HG03045 (cell line): ENCODE measurements at regions not wholly inside any gene's neighbourhood (a gene's known extent, or its start where the extent isn't known, plus 50 kb on each side); places are given as distances from the start of the nearest gene placed in this dataset.

Source experiments
- ATAC-seq: cut with Tn5 transposase; IDR thresholded peaks from one replicate; pipeline ENCODE4 v1.9.1; 2021; ENCODE audit warnings: mild to moderate bottlenecking, moderate library complexity; ENCODE audit not compliant: unreplicated experiment

DNA sequence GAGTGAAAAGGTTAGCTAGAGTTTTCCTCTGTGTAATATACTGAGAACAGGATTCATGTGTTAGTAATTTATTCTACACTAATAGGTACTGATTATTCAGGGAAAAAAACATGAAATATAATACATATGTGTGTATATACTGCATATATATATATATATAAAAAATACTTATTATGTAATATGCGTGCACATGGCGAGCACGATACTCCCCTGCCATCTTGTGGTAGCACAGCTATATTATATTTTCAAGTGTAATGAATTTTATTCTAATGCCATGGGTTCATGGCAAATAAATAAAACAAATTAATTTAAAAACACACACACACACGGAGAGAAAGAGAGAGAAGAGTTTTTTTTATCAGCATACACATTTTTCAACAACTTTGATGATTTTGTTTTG lies 460.6 kb downstream of the KCNJ2 start:
- ATAC-seq: no peak

DNA sequence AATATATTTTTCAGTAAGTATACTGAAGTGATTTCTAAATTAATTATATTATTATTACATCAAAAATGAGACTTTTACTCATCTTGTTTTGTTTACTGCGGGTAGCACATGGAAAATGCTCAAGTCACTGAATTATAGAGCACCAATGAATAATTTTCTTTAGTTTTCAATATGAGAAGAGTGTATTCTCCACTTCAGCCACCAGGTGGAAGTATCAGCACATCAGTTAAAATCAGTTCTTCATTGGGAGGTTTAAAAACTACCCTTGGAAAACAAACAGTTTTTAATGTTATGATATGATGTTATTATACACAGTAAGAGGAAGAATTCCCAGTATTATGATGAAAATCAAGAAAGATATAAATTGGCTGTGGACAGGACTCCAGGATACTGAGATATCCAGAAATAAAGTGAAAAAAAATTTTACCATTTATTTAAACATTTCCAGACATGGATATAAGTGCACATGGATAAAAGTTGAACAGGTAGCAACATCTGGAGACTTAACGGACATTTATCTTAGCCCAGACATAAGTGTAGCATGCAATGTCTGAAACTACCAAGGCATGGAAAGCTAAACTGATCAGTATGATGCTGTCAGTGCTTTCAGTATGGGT lies 467.3 kb downstream of the KCNJ2 start:
- ATAC-seq: no peak

DNA sequence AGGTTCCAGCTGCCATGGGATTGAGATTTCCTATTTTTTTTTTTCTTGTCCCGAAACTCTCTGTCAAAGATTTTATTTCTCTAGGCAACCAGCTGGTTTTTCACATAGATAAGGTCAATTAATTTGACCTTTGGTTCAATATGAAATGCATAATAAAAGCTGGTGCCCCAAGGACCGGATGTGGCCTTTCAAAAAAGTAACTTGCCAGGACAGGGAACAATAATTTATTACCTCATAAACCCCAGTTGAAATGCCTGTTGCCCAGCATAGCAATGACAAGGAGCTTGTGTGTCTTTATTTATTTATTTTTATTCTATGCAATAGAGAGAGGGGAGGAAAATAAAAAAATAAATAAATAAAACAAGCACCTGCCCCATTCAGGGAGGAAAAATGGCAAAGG lies 472.7 kb downstream of the KCNJ2 start:
- no peak for ATAC-seq

DNA sequence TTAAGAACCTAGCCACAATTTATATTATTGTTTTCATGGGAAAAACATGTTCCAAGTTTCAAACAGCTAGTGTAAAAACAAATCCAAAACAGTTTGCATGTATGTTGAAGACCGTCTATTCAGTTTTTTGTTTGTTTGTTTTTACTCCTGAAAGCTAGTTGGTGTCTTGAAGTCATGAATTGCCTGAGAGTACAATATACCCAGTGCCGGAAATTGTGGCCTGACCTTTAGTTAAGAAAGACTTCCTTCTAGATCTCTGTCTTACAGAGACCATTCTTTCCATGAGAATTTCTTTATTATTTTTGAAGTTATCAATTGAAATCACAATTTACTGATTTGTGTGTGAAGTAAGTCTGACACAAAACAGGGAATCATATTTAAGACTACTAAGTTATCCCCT lies 474.8 kb downstream of the KCNJ2 start:
- no peak for ATAC-seq

DNA sequence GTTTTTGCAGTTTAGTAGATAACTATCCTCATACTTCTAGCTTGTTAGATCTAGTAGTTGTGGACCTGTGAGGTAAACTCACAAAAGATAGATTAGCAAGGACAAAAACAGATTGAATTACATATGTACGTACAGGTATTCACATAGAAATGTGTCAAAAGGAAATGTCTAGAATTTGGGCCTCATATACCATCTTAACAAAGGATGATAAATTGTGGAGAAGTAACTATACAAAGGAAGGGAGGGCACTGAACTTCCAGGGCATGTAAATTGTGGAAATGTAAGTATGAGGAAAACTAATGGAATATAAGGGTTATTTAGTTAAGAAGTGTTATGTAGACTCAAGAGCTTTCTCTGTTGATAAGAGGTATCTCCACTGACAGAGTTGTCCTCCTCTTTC lies 477.3 kb downstream of the KCNJ2 start:
- no peak for ATAC-seq

DNA sequence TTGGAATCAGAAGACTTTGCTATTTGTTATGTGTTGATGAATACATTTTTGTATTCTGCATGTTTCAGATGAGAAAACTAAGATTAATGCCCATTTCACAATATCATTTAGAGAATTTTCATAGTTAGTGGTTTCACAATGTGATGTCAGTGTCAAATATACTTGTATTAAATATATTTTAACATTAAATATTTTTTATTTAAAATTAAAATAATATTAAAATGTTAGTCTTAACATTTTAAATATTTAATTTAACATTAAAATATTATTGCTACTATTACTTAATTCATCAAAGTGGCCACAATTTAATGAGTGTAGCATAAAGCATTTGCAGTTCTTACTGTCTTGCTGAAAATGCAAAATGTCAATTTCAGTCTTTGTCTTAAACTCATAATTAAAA lies 478.8 kb downstream of the KCNJ2 start:
- no peak for ATAC-seq

DNA sequence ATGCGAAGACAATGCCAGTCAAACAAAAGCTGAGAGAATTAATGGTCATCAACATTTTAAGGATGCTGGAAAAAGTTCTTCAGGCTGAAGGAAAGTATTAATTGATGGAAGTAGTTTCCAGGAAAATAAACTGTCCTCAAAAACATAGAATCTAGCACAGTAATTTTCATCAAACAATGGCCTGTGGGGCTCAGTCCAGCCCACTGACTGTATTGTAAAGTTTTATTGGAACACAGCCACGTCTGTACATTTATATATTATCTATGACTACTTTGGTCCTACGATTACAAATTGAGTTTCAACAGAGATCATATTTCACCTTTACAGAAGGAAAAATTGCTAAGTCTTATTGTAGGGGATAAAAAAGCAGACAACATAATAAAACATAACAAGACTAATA lies 484.5 kb downstream of the KCNJ2 start:
- no peak for ATAC-seq

DNA sequence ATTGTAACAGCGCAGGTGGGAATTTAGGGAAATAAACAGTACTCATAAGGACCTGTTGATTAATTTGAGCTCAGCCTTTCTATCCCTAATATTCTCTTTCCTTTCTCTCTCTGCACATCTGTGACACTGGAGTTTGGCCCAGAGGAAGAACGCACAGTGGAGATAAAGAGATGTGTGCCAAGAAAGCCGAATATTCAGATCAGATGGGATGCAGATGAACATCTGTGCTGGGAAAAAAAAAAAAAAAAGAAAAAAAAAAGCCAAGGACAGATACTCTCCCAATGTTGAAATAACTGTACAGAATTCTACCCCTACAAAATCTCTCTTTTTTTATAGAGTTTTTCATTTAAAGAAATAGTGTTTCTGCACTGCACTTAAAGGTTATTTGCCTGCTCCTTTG lies 485.4 kb downstream of the KCNJ2 start:
- ATAC-seq: no peak

DNA sequence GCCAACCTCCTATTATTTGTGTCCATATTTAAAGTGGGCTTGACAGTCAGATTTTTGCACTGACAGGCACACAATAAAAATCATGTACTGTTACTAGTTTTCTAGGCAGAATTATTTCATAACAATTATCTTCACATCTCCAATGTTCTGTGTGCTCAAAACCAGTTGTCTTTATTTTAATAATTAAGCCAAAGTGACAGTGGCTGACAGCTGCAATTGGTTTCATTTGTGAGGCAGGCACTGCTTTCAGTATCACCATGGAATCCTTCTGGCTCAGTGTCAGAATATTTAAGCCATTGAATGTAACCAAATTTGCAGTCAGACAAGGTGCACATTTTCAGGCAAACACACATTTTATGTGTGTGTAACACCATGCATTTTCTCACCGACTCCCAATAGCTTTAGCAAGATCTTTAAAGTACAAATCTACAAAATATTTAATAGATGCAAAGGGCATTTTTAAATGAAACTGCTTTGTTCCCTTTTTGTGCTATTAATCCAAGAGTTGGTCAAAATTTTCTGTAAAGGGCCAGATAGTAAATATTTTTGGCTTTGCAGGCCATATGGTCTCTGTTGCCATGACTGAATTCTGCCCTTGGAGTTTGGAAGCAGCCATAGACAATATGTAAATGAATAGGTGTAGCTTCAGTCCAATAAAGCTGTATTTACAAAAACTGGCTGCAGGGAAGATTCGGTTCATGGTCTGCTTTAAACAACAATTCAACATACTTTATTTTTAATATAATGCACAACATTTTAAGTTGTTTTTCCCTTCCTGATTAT lies 486.0 kb downstream of the KCNJ2 start:
- no peak for ATAC-seq

DNA sequence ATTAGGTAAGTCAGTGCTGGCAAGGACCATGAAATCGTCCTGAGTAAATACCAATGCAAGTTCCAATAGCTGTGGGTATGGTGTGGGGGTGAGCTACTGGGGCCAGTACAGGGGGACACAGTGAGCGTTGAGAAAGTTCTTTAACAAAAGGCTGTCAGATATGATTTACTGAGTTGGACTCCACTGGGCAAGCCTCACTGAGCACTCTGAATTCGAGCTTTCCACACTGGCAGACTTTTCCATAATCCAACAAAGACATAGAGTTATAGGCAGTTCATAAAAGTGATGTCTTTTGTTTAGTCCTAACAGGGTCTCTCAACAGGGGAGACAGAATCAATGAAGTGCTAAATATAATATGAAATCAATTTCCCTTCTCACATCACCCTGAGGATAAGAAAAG lies 489.0 kb downstream of the KCNJ2 start:
- no peak for ATAC-seq

DNA sequence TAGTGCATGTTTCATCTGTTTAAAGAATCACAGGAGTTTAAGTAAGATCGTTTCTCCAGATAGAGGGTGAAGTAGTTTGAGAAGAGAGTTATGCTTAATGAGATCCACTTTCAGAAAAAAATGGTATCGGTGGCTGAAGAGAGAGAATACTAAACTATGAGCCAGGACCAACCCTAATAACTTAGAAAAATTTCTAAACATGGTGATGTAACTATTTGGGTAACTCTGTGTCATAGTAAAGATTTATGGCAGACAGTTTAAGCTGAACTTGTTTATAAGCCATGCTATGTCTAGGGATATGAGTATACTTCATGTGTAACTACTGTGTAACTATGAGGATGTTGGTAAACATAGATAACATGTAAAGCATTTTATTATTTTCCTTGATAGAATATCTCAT lies 489.5 kb downstream of the KCNJ2 start:
- no peak for ATAC-seq

DNA sequence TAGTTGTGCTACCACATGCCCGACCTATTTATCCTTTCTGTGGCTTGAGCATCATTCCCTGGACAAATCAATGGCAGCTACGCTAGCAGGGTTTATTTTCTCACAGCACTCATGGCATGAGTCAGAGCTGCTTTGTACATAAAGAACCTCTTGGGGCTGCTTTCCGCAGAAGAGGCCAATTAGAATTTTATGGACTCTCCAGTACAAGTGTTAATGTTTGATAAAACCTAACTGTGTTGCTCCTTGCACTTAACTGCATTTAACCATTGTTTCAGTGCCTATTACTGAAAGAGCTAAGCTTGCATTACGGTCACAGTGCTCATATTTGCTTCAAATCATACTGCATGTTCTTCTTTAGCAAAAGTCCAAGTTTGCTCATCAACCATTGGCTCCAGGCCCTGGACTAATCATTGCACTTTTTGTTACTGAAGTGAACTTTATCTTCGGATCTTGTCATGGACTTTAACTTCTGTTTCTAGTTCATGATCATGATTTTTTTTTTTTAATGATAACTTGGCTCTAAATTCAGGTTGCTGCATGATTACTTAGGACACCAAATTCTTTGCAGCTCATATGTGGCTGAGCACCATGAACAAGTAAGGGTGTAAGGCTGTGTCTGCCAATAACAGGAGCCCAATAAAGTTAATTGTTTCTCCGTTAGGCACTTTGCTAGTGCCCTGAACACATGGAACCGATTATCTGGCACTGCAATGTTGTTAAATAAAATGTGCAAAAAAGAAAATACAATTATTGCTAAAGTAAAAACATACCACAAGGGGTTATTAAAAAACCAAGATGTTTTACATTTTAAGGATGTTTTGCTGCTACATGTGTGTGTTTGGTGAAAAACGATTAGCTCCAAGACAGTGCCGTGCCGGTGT lies 492.2 kb downstream of the KCNJ2 start:
- ATAC-seq: no peak

DNA sequence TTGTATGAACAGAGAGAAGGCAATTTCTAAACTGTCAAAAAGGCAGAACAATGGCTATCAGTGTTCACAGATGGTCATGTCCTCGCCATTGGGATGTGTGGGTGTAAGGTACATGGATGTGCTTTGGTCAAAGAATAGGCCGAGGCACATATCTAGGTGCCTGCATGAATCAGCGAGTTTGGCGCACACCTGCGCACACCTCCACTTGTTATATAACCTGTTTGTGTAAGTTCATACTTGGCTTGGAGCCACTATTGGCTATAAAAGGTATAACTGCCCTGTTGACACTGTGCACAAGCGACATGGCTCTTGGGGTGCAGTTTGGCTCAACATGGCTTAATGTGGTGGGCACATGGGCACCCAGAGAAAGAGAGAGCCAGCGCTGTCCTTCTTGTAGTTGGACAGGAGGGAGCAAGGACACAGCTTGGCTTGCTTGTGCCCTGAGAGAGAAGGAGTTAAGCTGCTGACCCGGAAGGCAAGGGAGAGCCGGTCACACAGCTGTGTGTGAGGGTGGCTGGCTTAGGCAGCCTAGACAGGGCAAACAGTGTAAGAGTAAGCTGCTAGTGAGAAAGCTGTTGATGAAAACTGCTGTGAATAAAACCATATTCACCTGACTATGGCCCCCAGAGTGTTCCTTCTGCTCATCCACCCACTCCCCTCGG lies 499.1 kb downstream of the KCNJ2 start:
- ATAC-seq: no peak

DNA sequence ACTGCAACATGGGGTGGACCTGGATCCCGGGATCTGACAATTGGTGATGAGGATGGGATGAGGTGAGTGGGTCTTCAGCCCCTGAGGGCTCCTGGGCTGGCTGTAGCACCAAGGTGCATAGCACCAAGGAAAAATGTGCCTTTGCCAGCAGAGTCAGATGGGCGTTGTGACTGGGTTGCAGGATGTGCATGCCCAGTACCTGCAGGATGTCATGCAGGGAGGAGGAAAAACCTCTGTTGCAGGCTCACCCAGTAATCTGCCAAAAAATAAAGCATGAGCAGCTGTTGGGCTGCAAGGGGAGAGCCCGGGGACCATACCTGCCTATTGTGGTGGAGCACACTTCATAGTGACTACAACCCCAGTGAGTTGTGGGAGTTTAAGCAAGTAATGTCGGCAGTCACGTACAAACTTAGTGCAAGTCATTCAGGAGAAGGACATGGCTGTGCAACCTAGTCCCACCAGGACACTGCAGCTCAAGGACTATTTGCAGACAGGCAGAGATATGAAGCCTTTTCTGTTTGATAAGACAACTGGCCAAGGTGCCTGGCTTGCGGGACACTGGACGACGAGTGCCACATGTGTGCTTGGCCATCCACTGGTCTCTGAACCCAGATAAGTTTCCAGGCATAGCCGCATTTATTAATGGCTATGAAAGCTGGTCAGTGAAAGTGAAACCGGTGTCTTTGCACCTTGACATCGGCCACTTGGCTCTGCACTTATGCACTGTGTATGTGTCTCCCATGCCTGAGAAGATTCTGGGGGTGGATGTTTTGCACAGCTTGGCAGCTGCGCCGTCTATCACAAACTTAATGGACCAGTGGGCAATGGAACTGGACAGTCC lies 499.8 kb downstream of the KCNJ2 start:
- ATAC-seq: no peak

DNA sequence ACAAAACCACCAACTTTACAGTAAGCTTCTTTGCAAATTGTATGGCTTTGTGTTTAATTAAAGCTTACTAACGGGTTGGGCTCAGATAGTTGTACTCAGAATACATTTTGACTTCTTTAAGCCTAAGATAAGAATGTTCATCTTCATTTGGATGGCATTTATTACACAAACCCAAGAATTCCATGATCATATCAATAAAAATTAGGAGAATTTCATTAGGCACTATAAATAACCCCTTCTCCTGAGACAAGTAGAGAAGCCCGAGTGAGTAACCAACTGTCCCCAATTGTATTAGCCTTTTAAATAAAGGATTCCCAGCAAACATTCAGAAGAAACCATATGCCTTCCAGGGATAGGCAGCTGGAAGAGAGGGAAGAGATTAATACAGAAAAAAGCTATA lies 504.7 kb downstream of the KCNJ2 start:
- no peak for ATAC-seq

DNA sequence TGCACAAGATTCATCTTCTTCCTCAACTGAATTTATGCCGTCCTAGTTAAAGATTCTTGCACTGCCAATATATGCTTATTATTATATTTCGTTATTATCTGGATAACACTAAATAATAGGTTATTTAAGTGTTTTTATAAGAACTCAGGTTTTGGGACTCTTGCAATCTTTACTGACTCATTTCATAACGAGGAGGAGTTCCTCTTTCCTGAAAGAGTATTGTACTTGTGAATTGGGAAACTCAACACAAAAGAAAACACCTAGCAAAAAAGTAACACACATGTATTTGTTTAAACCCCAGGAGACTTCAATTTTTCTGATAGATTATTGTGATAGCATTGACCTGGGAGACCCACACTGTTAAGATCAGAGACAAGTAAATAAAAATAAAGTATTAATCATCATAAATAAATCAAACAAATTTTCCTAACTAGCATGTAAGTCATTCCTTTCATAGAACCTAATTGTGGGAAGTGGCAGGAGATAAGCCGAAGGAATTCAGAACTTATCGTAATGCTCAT lies 505.8 kb downstream of the KCNJ2 start:
- no peak for ATAC-seq

DNA sequence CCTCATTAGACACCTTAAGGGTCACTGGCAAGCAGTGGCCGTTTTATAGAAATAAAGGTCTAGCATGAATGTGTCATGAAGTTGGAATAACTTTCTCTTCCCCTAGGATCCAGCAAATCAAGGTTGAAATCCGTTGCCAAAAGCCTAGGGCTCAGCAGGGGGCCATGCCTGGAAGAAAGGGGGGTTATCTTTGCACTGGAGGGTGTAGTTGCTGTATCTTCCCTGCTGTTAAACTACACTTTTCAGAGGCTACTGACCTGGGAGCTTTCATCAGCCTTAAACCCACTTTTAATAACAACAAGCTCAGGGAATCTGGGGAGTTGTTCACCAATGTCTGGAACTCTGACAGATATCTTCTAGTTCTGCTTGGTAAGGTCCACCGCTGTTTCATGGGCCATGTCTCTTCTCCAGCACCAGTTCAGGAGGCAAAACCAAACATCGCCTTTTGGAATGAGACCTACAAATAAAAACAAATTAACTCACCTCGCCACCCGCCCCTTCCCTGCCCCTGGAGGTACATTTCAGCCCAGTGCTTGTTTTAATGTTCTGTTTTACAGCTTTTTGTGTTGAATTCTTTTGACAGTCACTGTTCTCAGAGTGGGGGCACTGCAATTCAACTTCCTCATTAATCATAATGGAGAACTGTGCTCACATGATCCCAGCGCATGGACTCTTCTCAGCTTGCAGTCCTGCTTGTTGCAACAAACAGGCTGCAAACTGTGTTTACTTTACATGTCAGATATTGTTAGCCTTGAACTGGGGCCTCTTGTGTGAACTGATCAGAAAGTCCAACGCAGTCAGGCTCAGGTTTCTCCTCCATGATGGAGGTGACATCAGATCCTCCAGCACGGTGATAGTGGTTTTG lies 508.7 kb downstream of the KCNJ2 start:
- ATAC-seq: no peak

DNA sequence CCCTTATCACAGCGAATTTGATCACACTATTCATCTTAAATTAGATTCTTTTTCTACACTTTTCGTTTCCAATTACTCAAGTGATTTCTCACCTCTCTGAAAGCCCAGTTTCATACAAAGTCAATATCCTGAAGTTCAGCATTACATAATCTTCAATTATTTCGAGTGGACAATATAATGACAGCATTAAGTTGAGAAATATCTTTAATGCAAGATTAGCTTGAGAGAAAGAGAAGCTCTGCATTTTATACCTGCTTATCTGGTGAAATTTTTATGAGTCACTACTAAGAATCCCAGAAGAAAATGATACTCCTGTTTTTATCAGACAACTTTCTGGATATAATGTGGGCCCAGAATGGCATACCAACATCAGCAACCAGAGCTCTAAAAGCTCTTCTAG lies 509.6 kb downstream of the KCNJ2 start:
- ATAC-seq: no peak

DNA sequence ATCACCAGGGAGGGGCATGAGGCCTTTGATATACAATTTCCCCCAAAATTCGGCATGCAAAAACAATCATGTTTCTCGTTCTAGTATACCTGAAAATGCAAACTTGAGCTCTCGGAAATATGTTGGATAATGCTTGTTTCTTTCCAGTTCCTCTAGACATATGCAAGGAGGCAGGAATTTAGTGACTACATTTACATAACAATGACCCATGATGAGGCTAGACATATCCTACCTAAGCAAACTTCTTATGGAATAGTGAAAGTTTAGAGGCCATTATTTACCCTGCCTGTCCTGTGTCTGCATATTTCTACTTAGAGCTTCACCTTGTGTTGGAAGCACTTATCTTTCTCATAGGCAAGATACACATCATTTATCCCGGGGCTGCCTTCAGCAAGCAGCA lies 514.6 kb downstream of the KCNJ2 start:
- no peak for ATAC-seq
